ENCODE measurements at regions not wholly inside any gene's neighbourhood (a gene's known extent, or its start where the extent isn't known, plus 50 kb on each side); places are given as distances from the start of the nearest gene placed in this dataset.

DNA sequence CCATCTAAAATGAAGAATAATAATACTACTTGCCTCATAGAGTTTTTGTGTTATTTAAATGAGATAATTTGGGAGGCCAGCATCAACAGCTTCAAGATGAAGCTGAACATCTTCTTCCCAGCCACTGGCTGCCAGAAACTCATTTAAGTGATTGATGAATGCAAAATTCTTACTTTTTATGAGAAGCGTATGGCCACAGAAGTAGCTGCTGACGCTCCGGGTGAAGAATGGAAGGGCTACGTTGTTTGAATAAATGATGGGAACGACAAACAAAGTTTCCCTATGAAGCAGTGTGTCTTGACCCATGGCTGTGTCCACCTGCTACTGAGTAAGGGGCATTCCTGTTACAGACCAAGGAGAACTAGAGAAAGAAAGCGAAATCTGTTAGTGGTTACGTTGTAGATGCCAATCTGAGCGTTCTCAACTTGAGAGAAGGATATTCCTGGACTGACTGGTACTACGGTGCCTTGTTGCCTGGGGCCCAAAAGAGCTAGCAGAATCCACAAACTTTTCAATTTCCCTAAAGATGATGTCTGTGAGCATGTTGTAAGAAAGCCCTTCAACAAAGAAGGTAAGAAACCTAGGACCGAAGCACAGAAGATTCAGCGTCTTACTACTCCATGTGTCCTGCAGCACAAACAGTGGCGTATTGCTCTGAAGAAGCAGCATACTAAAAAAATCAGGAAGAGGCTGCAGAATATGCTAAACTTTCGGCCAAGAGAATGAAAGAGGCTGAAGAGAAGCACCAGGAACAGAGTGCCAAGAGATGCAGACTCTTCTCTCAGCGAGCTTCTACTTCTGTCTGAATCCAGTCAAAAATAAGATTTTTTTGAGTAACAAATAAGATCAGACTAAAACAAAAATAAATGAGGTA lies 100.0 kb upstream of the LRIG3 start:
- no TSS peak for BruUV-seq (replicated peaks)
- Histone ChIP-seq H3K79me2 (ENCODE audit: insufficient read depth, low read depth, low read length) (no peaks in the 10 kb centered on the region), H2AFZ (ENCODE audit: low read length) (no peak overlapping the region), H3K27ac (ENCODE audit: low read depth, low read length, poor library complexity, severe bottlenecking) (no peak overlapping the region), H3K4me1 (ENCODE audit: insufficient read depth, low read length, poor library complexity, severe bottlenecking) (no peaks in the 10 kb centered on the region), H3K9me2 (ENCODE audit: insufficient read depth, low read length) (no peaks in the 10 kb centered on the region), H3K36me3 (ENCODE audit: insufficient read depth, low read length) (no peaks in the 10 kb centered on the region), H3K9me3 (ENCODE audit: low read length) (no peaks in the 10 kb centered on the region), H3K4me3 (ENCODE audit: low read depth, low read length, poor library complexity, severe bottlenecking) (no peak overlapping the region), H3K4me2 (ENCODE audit: low read length) (no peak overlapping the region), H4K20me1 (ENCODE audit: insufficient read depth, low read length) (no peaks in the 10 kb centered on the region)
- ChIA-PET POLR2A (interaction anchor here (0.5 kb wide), 1 partner anchor 29 kb away, joined by 4 read pairs; no protein-coding TSS in a partner anchor), CTCF (ENCODE audit: unreplicated experiment) (no interaction called here)
- TF ChIP-seq, protein P1, sequence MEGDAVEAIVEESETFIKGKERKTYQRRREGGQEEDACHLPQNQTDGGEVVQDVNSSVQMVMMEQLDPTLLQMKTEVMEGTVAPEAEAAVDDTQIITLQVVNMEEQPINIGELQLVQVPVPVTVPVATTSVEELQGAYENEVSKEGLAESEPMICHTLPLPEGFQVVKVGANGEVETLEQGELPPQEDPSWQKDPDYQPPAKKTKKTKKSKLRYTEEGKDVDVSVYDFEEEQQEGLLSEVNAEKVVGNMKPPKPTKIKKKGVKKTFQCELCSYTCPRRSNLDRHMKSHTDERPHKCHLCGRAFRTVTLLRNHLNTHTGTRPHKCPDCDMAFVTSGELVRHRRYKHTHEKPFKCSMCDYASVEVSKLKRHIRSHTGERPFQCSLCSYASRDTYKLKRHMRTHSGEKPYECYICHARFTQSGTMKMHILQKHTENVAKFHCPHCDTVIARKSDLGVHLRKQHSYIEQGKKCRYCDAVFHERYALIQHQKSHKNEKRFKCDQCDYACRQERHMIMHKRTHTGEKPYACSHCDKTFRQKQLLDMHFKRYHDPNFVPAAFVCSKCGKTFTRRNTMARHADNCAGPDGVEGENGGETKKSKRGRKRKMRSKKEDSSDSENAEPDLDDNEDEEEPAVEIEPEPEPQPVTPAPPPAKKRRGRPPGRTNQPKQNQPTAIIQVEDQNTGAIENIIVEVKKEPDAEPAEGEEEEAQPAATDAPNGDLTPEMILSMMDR (conservative IDR thresholded peaks at IDR 0.05; ENCODE audit: low read length): no peak
- no peak for TF ChIP-seq EZH2phosphoT487 (IDR thresholded peaks at IDR 0.05; ENCODE audit: borderline replicate concordance, low read depth, low read length)
- no peak for DNase-seq (ENCODE audit: low spot score)
- intact Hi-C loops (cut with micrococcal nuclease; ENCODE audit: unreplicated experiment): no loop called here

DNA sequence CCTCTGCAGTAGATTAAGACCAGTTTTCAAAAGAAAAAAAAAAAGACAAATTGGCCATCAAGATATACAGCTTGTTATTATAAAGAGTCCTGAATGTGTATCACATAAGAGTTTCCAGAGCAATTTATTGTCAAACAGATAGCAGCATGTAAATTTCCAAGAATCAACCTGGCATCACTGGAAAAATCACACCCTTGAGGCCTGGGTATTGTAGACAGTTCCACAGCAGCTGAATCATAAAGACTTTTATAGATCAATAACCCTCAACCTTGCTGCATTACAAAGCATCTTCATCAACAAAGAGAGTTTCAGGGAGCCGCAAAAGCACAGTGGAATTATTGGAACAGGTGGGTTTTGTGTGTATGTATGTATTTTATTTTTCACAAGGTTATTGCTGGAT lies 94.6 kb upstream of the LRIG3 start:
- Histone ChIP-seq H3K36me3 (ENCODE audit: insufficient read depth, low read length) (no peaks in the 10 kb centered on the region), H3K79me2 (ENCODE audit: insufficient read depth, low read depth, low read length) (no peaks in the 10 kb centered on the region), H3K9me3 (ENCODE audit: low read length) (no peaks in the 10 kb centered on the region), H3K27ac (ENCODE audit: low read depth, low read length, poor library complexity, severe bottlenecking) (no peak overlapping the region), H4K20me1 (ENCODE audit: insufficient read depth, low read length) (no peaks in the 10 kb centered on the region), H3K4me3 (ENCODE audit: low read depth, low read length, poor library complexity, severe bottlenecking) (no peak overlapping the region), H3K4me2 (ENCODE audit: low read length) (no peak overlapping the region), H3K4me1 (ENCODE audit: insufficient read depth, low read length, poor library complexity, severe bottlenecking) (no peaks in the 10 kb centered on the region), H3K9me2 (ENCODE audit: insufficient read depth, low read length) (no peaks in the 10 kb centered on the region), H2AFZ (ENCODE audit: low read length) (no peak overlapping the region)
- BruUV-seq (replicated peaks): no TSS peak
- no peak for TF ChIP-seq EZH2phosphoT487 (IDR thresholded peaks at IDR 0.05; ENCODE audit: borderline replicate concordance, low read depth, low read length)
- DNase-seq (ENCODE audit: low spot score): no peak
- intact Hi-C loops (cut with micrococcal nuclease; ENCODE audit: unreplicated experiment): no loop called here
- CTCF ChIA-PET (ENCODE audit: unreplicated experiment): no interaction called here
- POLR2A ChIA-PET: interaction anchor here (0.7 kb wide), 1 partner anchor 802 kb away, joined by 3 read pairs; no protein-coding TSS in a partner anchor

DNA sequence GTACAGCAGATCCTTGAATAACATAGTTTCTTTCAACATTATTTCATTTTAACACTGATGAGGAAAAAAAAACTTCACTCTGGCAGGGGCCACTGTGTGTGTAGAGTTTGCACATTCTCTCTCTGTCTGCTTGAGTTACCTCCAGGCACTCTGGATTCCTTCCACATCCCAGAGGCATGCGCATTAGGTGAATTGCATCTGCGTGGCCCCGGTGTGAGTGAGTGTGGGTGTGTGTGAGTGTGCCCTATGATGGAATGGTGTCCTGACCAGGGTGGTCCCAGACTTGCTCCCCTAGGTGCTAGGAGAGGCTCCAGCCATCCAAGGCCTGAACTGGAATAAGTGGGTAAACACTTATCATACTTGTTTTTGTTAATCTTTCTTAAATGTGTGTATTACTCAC lies 90.6 kb upstream of the LRIG3 start:
- TF ChIP-seq, protein P1 (conservative IDR thresholded peaks at IDR 0.05; ENCODE audit: low read length): no peak
- no peak for TF ChIP-seq EZH2phosphoT487 (IDR thresholded peaks at IDR 0.05; ENCODE audit: borderline replicate concordance, low read depth, low read length)
- Histone ChIP-seq H3K9me3 (ENCODE audit: low read length) (no peaks in the 10 kb centered on the region), H3K27ac (ENCODE audit: low read depth, low read length, poor library complexity, severe bottlenecking) (no peak overlapping the region), H4K20me1 (ENCODE audit: insufficient read depth, low read length) (no peaks in the 10 kb centered on the region; the same call in 1 of the 2 replicates), H3K4me2 (ENCODE audit: low read length) (no peak overlapping the region), H3K4me3 (ENCODE audit: low read depth, low read length, poor library complexity, severe bottlenecking) (no peak overlapping the region), H3K9me2 (ENCODE audit: insufficient read depth, low read length) (no peaks in the 10 kb centered on the region), H3K36me3 (ENCODE audit: insufficient read depth, low read length) (no peaks in the 10 kb centered on the region), H3K79me2 (ENCODE audit: insufficient read depth, low read depth, low read length) (no peaks in the 10 kb centered on the region), H3K4me1 (ENCODE audit: insufficient read depth, low read length, poor library complexity, severe bottlenecking) (no peaks in the 10 kb centered on the region), H2AFZ (ENCODE audit: low read length) (no peak overlapping the region)
- CTCF ChIA-PET (ENCODE audit: unreplicated experiment): no interaction called here
- POLR2A ChIA-PET: interaction anchor here (0.7 kb wide), 1 partner anchor 9 kb away, joined by 3 read pairs; no protein-coding TSS in a partner anchor
- no peak for DNase-seq (ENCODE audit: low spot score)
- intact Hi-C loops (cut with micrococcal nuclease; ENCODE audit: unreplicated experiment): no loop called here
- BruUV-seq (replicated peaks): no TSS peak
